GM23338 (cell line): ENCODE measurements at regions not wholly inside any gene's neighbourhood (a gene's known extent, or its start where the extent isn't known, plus 50 kb on each side); places are given as distances from the start of the nearest gene placed in this dataset.

Source experiments
- ATAC-seq: fragments of 200-7000 bp; cut with Tn5 transposase; 3 replicates; pipeline ENCODE4 v1.9.1; 2020
- DNase-seq: peaks from one replicate; pipeline ENCODE4 v3.0.0-alpha.2; 2015; ENCODE audit warnings: low spot score
- H2AFZ ChIP-seq: fragments of 200-600 bp; sonication (generic); 2 replicates; pipeline ENCODE4 v1.8.0; 2016; ENCODE audit warnings: antibody characterized with exemption, mild to moderate bottlenecking, moderate library complexity
- H3F3A ChIP-seq: fragments of 200-600 bp; sonication (generic); replicated peaks from 2 replicates; pipeline ENCODE4 v1.8.0; 2017; ENCODE audit warnings: antibody characterized with exemption, mixed run types, low read depth
- H3K27ac ChIP-seq: fragments of 200-600 bp; sonication (generic); 2 replicates; pipeline ENCODE4 v1.6.1; 2016; ENCODE audit warnings: low read depth
- H3K27me3 ChIP-seq: fragments of 200-600 bp; sonication (generic); 2 replicates; pipeline ENCODE4 v1.8.0; 2016; ENCODE audit warnings: mild to moderate bottlenecking, mixed run types, moderate library complexity; ENCODE audit not compliant: insufficient read depth
- H3K36me3 ChIP-seq: fragments of 200-600 bp; sonication (generic); 2 replicates; pipeline ENCODE4 v1.8.0; 2016; ENCODE audit warnings: mild to moderate bottlenecking; ENCODE audit not compliant: insufficient read depth
- H3K4me1 ChIP-seq: fragments of 200-600 bp; sonication (generic); 2 replicates; pipeline ENCODE4 v1.8.0; 2016; ENCODE audit warnings: mild to moderate bottlenecking, moderate library complexity; ENCODE audit not compliant: insufficient read depth
- H3K4me2 ChIP-seq: fragments of 200-600 bp; sonication (generic); 2 replicates; pipeline ENCODE4 v1.7.1; 2017; ENCODE audit warnings: mixed run types
- H3K4me3 ChIP-seq: fragments of 200-600 bp; sonication (generic); 2 replicates; pipeline ENCODE4 v1.6.1; 2016; ENCODE audit warnings: mixed run types
- H3K79me2 ChIP-seq: fragments of 200-600 bp; sonication (generic); replicated peaks from 2 replicates; pipeline ENCODE4 v1.8.0; 2017; ENCODE audit warnings: mild to moderate bottlenecking; ENCODE audit not compliant: insufficient read depth
- H3K9me2 ChIP-seq: fragments of 200-600 bp; sonication (generic); 2 replicates; pipeline ENCODE4 v1.8.0; 2017; ENCODE audit not compliant: insufficient read depth
- H4K20me1 ChIP-seq: fragments of 200-600 bp; sonication (generic); replicated peaks from 2 replicates; pipeline ENCODE4 v1.8.0; 2017; ENCODE audit warnings: mild to moderate bottlenecking; ENCODE audit not compliant: insufficient read depth
- H3K27ac Mint-ChIP-seq: 2 replicates; pipeline ENCODE4 v1.8.0; 2020; ENCODE audit warnings: inconsistent platforms, mild to moderate bottlenecking, moderate library complexity, mixed read lengths
- H3K27me3 Mint-ChIP-seq: 3 replicates; pipeline ENCODE4 v1.8.0; 2022; ENCODE audit warnings: low read depth, mild to moderate bottlenecking, moderate library complexity, mixed read lengths, inconsistent platforms; ENCODE audit not compliant: insufficient read depth, poor library complexity
- H3K36me3 Mint-ChIP-seq: 3 replicates; pipeline ENCODE4 v1.8.0; 2021; ENCODE audit warnings: low read depth, mild to moderate bottlenecking, inconsistent platforms, moderate library complexity, mixed read lengths
- H3K4me1 Mint-ChIP-seq: 3 replicates; pipeline ENCODE4 v1.8.0; 2020; ENCODE audit warnings: mild to moderate bottlenecking, inconsistent platforms, mixed read lengths
- H3K4me3 Mint-ChIP-seq: 3 replicates; pipeline ENCODE4 v1.8.0; 2021; ENCODE audit warnings: moderate library complexity, mild to moderate bottlenecking, inconsistent platforms, mixed read lengths
- H3K9me3 Mint-ChIP-seq: 3 replicates; pipeline ENCODE4 v1.8.0; 2020; ENCODE audit warnings: moderate library complexity, mild to moderate bottlenecking, inconsistent platforms, mixed read lengths
- CREB1 ChIP-seq: fragments of 250-450 bp; sonication (Bioruptor Pico); IDR thresholded peaks from 2 replicates; pipeline ENCODE4 v1.5.0; 2020; ENCODE audit warnings: low read depth, mild to moderate bottlenecking, moderate library complexity
- EZH2phosphoT487 ChIP-seq: fragments of 200-600 bp; sonication (generic); IDR thresholded peaks from one replicate; pipeline ENCODE4 v1.8.1; 2018; ENCODE audit warnings: antibody characterized with exemption; ENCODE audit not compliant: unreplicated experiment
- NANOG ChIP-seq: IDR thresholded peaks from 2 replicates; pipeline ENCODE4 v1.6.1; 2016; ENCODE audit warnings: antibody characterized with exemption, borderline replicate concordance
- POLR2AphosphoS5 ChIP-seq: IDR thresholded peaks from 2 replicates; pipeline ENCODE4 v1.6.1; 2016; ENCODE audit warnings: antibody characterized with exemption, low read depth
- REST ChIP-seq: IDR thresholded peaks from one replicate; pipeline ENCODE4 v1.6.1; 2018; ENCODE audit warnings: antibody characterized with exemption; ENCODE audit not compliant: unreplicated experiment
- ZNF331 ChIP-seq: fragments of 250-450 bp; sonication (Bioruptor Pico); IDR thresholded peaks from 2 replicates; pipeline ENCODE4 v1.5.0; 2020; ENCODE audit warnings: low read depth, mild to moderate bottlenecking, moderate library complexity
- TF ChIP-seq, protein P1 (sequence below), 2 experiments: fragments of 200-600 bp in 1 of 2; sonication (generic) in 1 of 2; conservative IDR thresholded peaks; 2 replicates each; pipeline versions ENCODE4 v1.5.1 to v1.6.1; 2016 to 2017; ENCODE audit warnings: antibody characterized with exemption in 2 of 2, low read depth in 2 of 2, mild to moderate bottlenecking in 2 of 2, moderate library complexity in 1 of 2
- TF ChIP-seq, protein P2 (sequence below): IDR thresholded peaks from 2 replicates; pipeline ENCODE4 v1.6.1; 2016; ENCODE audit warnings: antibody characterized with exemption

GRCh38 chr4:112894480-112894879 lies 155.0 kb upstream of the ANK2 start:
- Histone ChIP-seq H3K4me2 (no peak overlapping the region), H2AFZ (no peak overlapping the region), H3K79me2 (no peaks in the 10 kb centered on the region; the same call in 1 of the 2 replicates), H3K4me3 (no peak overlapping the region), H3K9me2 (no peaks in the 10 kb centered on the region), H4K20me1 (no peaks in the 10 kb centered on the region), H3F3A (no peaks in the 10 kb centered on the region), H3K27me3 (no peaks in the 10 kb centered on the region), H3K36me3 (no peaks in the 10 kb centered on the region), H3K4me1 (peaks cover 42% of the 10 kb centered on the region), H3K27ac (no peak overlapping the region)
- Mint-ChIP-seq H3K9me3 (no peaks in the 10 kb centered on the region; the same call in 2 of the 3 replicates), H3K36me3 (no peaks in the 10 kb centered on the region), H3K4me1 (peaks cover 52% of the 10 kb centered on the region), H3K4me3 (no peak overlapping the region), H3K27ac (no peak overlapping the region), H3K27me3 (peaks cover 2% of the 10 kb centered on the region)
- ATAC-seq (no peak), DNase-seq (no peak)
- TF ChIP-seq REST = no peak
- TF ChIP-seq NANOG = no peak
- TF ChIP-seq, protein P1, sequence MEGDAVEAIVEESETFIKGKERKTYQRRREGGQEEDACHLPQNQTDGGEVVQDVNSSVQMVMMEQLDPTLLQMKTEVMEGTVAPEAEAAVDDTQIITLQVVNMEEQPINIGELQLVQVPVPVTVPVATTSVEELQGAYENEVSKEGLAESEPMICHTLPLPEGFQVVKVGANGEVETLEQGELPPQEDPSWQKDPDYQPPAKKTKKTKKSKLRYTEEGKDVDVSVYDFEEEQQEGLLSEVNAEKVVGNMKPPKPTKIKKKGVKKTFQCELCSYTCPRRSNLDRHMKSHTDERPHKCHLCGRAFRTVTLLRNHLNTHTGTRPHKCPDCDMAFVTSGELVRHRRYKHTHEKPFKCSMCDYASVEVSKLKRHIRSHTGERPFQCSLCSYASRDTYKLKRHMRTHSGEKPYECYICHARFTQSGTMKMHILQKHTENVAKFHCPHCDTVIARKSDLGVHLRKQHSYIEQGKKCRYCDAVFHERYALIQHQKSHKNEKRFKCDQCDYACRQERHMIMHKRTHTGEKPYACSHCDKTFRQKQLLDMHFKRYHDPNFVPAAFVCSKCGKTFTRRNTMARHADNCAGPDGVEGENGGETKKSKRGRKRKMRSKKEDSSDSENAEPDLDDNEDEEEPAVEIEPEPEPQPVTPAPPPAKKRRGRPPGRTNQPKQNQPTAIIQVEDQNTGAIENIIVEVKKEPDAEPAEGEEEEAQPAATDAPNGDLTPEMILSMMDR (conservative IDR thresholded peaks at IDR 0.05; ENCODE audit: low read depth in 2 of 2) = no peak
- TF ChIP-seq POLR2AphosphoS5 = no peak
- TF ChIP-seq, protein P2, sequence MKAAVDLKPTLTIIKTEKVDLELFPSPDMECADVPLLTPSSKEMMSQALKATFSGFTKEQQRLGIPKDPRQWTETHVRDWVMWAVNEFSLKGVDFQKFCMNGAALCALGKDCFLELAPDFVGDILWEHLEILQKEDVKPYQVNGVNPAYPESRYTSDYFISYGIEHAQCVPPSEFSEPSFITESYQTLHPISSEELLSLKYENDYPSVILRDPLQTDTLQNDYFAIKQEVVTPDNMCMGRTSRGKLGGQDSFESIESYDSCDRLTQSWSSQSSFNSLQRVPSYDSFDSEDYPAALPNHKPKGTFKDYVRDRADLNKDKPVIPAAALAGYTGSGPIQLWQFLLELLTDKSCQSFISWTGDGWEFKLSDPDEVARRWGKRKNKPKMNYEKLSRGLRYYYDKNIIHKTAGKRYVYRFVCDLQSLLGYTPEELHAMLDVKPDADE = no peak
- no peak for TF ChIP-seq EZH2phosphoT487
- no peak for TF ChIP-seq ZNF331 (CRISPR knock-in tag)

- H4K20me1 ChIP-seq = no peaks in the 10 kb centered on the region
- no peak overlapping the region for H2AFZ ChIP-seq
- H3F3A ChIP-seq = no peaks in the 10 kb centered on the region
- no peak overlapping the region for H3K4me3 ChIP-seq
- H3K27me3 ChIP-seq = no peaks in the 10 kb centered on the region
- H3K79me2 ChIP-seq = no peaks in the 10 kb centered on the region; the same call in 1 of the 2 replicates
- H3K9me2 ChIP-seq = no peaks in the 10 kb centered on the region
- Mint-ChIP-seq H3K4me3 (no peak overlapping the region), H3K27me3 (peaks cover 2% of the 10 kb centered on the region), H3K9me3 (no peaks in the 10 kb centered on the region; the same call in 2 of the 3 replicates), H3K4me1 (peaks cover 51% of the 10 kb centered on the region), H3K27ac (peak overlapping the region; percentile 73; the same call in 1 of the 2 replicates), H3K36me3 (no peaks in the 10 kb centered on the region)
- ATAC-seq (no peak), DNase-seq (no peak)
- H3K36me3 ChIP-seq = no peaks in the 10 kb centered on the region
- no peak for TF ChIP-seq CREB1
- no peak for TF ChIP-seq NANOG
- H3K4me1 ChIP-seq = peaks cover 45% of the 10 kb centered on the region
- H3K4me2 ChIP-seq = 0 out of 2 replicates have a peak overlapping the region, but pooled peaks have one; percentile 39
- peak overlapping the region; percentile 24; the same call in 1 of the 2 replicates for H3K27ac ChIP-seq
Observed at GRCh38 chr4:112894951-112895350, 154.5 kb upstream of the ANK2 start.
